AG09309 (cell line): ENCODE measurements at regions not wholly inside any gene's neighbourhood (a gene's known extent, or its start where the extent isn't known, plus 50 kb on each side); places are given as distances from the start of the nearest gene placed in this dataset.

Source experiments
- DNase-seq: peaks from one replicate; pipeline ENCODE4 v3.0.0-alpha.2; 2010; ENCODE audit warnings: low read depth
- H3K4me3 ChIP-seq: 2 replicates; pipeline ENCODE4 v1.5.1; 2011; ENCODE audit warnings: mild to moderate bottlenecking, low read depth, low read length, moderate library complexity; ENCODE audit not compliant: control insufficient read depth
- TF ChIP-seq, protein P1 (sequence below): IDR thresholded peaks from 2 replicates; pipeline ENCODE4 v1.5.1; 2011; ENCODE audit warnings: mild to moderate bottlenecking, low read depth, low read length, inconsistent platforms; ENCODE audit not compliant: insufficient read depth, control insufficient read depth; ENCODE audit errors: missing control alignments

DNA sequence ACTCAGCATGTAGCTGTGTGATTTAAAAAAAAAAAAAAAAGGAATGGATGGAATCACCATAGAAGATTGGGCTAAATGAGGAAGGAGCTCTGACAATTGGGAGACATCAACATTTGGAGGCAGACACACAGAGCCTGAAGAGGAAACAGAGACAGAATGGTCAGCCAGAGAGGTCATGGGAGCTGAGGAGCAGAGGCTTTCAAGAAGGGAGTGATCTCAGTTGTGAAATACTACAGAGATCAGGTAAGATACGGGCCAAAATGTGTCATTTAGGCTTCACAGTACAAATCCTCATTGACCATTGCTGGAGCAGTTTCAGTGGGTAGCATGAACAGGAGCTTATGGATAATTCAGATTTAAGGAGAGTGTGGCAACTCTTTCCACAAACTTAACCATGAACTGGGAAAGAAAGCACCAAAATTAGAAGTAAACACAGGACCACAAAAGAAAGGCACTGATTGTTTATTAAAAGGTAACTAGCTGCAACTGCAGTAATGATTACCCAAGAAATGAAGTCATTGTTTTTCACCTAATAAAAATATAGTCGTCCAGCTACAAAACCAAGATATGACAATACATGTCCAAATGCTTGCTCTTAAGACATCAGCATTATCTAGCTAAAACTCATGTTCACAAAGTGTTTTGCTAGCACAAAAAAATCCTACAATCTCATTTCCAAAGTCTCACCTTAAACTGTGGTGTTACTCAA lies 203.2 kb downstream of the DHX15 start:
- no peak overlapping the region for H3K4me3 ChIP-seq
- no peak for DNase-seq
- TF ChIP-seq, protein P1, sequence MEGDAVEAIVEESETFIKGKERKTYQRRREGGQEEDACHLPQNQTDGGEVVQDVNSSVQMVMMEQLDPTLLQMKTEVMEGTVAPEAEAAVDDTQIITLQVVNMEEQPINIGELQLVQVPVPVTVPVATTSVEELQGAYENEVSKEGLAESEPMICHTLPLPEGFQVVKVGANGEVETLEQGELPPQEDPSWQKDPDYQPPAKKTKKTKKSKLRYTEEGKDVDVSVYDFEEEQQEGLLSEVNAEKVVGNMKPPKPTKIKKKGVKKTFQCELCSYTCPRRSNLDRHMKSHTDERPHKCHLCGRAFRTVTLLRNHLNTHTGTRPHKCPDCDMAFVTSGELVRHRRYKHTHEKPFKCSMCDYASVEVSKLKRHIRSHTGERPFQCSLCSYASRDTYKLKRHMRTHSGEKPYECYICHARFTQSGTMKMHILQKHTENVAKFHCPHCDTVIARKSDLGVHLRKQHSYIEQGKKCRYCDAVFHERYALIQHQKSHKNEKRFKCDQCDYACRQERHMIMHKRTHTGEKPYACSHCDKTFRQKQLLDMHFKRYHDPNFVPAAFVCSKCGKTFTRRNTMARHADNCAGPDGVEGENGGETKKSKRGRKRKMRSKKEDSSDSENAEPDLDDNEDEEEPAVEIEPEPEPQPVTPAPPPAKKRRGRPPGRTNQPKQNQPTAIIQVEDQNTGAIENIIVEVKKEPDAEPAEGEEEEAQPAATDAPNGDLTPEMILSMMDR, result no peak

DNA sequence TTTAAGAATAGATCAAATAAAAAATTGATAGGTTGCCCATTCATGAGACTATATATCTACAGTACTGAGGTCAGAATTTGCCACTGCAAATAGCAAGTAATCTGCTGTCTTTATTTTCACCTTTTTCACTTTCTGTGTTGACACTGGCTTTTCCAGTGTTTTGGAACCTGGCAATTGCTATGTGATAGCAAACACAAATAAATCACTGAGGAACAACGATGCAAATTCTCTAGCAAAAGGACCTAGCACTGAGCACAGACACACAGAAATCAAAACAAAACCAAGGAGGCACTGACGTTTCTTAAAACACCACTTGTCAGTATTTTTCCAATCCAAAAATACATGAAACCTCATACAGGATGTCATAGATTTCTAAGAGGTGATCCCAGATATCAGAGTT lies 210.7 kb downstream of the DHX15 start:
- no peak overlapping the region for H3K4me3 ChIP-seq
- DNase-seq, result no peak
- TF ChIP-seq, protein P1, result no peak

DNA sequence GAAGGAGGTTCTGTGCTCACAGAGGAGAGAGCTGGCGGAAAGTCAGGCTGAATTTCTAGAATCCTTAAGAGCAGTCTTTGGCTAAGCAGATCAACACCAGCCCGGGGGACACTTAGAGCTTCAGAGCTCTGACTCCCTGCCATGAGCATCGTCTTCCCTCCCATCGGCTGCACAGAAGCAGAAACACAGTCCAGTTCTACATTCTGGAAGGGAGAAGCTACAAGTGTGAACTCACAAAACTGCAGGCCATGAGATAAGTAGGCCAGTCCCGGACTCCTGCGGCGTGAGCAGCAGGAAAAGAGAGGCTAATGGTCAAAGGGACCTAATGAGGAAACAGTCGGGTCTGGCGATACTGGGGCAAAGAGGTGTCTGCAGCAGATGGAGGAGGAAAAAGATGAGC lies 211.5 kb downstream of the DHX15 start:
- TF ChIP-seq, protein P1, result no peak
- no peak for DNase-seq
- H3K4me3 ChIP-seq, result no peak overlapping the region

DNA sequence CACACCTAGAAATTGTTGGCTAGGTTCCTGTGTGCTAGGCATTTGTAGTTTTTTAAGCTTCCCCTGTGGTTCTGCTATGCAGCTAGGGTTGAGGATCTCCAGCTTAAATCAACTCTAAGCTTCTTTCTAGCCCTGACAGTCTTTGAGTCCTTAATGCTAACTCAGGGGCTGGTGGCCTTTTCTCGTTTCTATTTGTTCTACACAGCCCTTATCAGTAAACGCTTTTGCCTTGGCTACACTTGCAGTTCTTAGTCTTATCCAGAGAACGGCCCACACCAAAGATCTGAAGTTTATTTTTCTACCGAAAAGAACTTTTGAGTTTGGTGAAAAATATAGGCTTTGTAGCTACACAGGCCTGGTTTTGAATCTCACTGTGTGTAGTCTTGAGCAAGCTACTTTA lies 212.0 kb downstream of the DHX15 start:
- no peak overlapping the region for H3K4me3 ChIP-seq
- TF ChIP-seq, protein P1, result no peak
- no peak for DNase-seq

DNA sequence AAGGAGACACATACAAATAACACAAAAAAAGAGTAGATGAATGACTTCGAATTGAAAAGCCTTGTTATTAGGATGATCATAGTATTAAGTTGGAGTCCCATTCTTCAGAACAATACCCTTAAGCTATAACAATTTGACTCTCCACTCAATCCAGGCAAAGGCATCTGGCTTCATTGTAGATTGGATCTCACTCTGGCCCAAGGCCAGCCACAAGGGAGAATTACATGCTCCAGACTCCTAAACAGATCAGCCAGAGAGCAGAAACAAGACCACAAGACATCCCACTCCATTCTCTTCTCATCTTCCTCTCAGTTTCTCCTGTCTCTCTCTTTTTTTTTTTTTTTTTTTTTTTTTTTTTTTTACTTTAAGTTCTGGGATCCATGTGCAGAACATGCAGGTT lies 213.9 kb downstream of the DHX15 start:
- DNase-seq, result no peak
- TF ChIP-seq, protein P1, result no peak
- H3K4me3 ChIP-seq, result no peak overlapping the region

DNA sequence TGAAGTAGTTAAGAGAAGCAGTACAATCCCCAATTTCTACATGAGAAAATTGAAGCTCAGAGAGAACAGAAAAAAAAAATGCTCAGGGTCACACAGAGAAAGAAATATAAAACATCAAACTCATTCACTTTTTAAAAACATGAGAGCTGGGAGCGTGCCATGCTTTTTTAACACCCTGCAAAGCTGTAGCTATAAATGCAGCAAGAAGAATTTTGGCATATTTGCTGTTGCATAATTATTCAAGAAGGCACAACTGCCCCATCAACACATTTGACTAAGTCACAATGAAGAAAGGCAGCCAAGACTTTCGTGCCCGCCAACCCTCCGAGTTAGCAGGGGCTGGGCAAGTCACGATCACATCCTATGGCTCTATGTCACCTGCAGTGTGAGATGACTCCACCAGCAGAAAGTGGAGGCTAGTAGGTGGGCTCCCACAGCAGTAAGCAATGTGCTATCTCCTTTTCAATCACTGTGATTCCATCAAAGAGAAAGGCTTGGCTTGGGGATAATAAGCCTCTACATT lies 214.8 kb downstream of the DHX15 start:
- TF ChIP-seq, protein P1, result no peak
- H3K4me3 ChIP-seq, result no peak overlapping the region
- no peak for DNase-seq
